Gastrocnemius medialis (tissue), 4 donors: ENCODE measurements at regions not wholly inside any gene's neighbourhood (a gene's known extent, or its start where the extent isn't known, plus 50 kb on each side); places are given as distances from the start of the nearest gene placed in this dataset.

Source experiments
- POLR2A ChIP-seq, 2 donors: fragments of 450-650 bp; IDR thresholded peaks; one replicate each; pipeline ENCODE4 v1.6.1; 2017; ENCODE audit warnings: antibody characterized with exemption in 2 of 2, mild to moderate bottlenecking in 2 of 2, moderate library complexity in 2 of 2
- TF ChIP-seq, protein P1 (sequence below), 5 experiments: fragments of 450-650 bp in 3 of 5; fragments of 200-600 bp in 2 of 5; sonication (generic) in 2 of 5; IDR thresholded peaks in 4 of 5; conservative IDR thresholded peaks in 1 of 5; 1 replicate in 4 of 5; 2 replicates in 1 of 5; pipeline ENCODE4 v1.5.1; 2016 to 2019; ENCODE audit warnings: antibody characterized with exemption in 5 of 5, mild to moderate bottlenecking in 3 of 5, moderate library complexity in 3 of 5

DNA sequence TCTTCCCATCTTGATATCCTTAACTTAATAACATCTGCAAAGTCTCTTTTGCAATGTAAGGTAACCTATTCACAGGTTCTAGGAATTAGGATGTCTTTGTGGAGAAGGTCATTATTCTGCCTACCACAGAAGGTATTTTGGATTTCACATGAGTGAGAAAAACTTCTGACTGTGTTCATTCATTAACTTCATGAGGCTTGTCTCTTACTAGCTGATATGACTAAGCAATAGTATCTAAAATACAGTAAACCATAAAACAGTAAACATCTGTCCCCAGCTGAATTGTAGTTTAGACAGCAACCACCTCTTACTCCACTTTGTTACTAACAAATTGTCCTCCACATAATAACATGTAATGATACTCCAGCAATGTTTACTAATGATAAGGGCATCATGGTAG, 198.1 kb downstream of the SEC23A start:
- TF ChIP-seq, protein P1, sequence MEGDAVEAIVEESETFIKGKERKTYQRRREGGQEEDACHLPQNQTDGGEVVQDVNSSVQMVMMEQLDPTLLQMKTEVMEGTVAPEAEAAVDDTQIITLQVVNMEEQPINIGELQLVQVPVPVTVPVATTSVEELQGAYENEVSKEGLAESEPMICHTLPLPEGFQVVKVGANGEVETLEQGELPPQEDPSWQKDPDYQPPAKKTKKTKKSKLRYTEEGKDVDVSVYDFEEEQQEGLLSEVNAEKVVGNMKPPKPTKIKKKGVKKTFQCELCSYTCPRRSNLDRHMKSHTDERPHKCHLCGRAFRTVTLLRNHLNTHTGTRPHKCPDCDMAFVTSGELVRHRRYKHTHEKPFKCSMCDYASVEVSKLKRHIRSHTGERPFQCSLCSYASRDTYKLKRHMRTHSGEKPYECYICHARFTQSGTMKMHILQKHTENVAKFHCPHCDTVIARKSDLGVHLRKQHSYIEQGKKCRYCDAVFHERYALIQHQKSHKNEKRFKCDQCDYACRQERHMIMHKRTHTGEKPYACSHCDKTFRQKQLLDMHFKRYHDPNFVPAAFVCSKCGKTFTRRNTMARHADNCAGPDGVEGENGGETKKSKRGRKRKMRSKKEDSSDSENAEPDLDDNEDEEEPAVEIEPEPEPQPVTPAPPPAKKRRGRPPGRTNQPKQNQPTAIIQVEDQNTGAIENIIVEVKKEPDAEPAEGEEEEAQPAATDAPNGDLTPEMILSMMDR (IDR thresholded peaks at IDR 0.05 in 4 of 5, conservative IDR thresholded peaks at IDR 0.05 in 1 of 5), result no peak
- TF ChIP-seq POLR2A (IDR thresholded peaks at IDR 0.05), result no peak
